Activated CD8-positive, alpha-beta memory T cell treated with anti-CD3 and anti-CD28 coated beads for 36 hours (primary cell): ENCODE measurements at regions not wholly inside any gene's neighbourhood (a gene's known extent, or its start where the extent isn't known, plus 50 kb on each side); places are given as distances from the start of the nearest gene placed in this dataset.

Experiments
- CTCF ChIA-PET: fragments of 350-600 bp; sonication (Branson Sonifier 250); formaldehyde crosslinking; loops from one replicate; lab custom pipeline; 2021; ENCODE audit warnings: antibody characterized with exemption; lab: Charles Lee
- POLR2A ChIA-PET: fragments of 350-600 bp; sonication (Branson Sonifier 250); formaldehyde crosslinking; loops from one replicate; lab custom pipeline; 2021; ENCODE audit warnings: antibody characterized with exemption; lab: Charles Lee

- ChIA-PET POLR2A (no interaction called here), CTCF (no interaction called here)
Observed at GRCh38 chr5:93082981-93083380, 498.0 kb downstream of the NR2F1-AS1 start.

GRCh38 chr5:93079046-93079445, 502.0 kb downstream of the NR2F1-AS1 start:
- ChIA-PET POLR2A (no interaction called here), CTCF (interaction anchor here (0.5 kb wide), 1 partner anchor 544 kb away, joined by 3 read pairs; no protein-coding TSS in a partner anchor)

- POLR2A ChIA-PET: no interaction called here
- CTCF ChIA-PET: no interaction called here
Observed at GRCh38 chr5:93078082-93079038, 502.7 kb downstream of the NR2F1-AS1 start.

DNA sequence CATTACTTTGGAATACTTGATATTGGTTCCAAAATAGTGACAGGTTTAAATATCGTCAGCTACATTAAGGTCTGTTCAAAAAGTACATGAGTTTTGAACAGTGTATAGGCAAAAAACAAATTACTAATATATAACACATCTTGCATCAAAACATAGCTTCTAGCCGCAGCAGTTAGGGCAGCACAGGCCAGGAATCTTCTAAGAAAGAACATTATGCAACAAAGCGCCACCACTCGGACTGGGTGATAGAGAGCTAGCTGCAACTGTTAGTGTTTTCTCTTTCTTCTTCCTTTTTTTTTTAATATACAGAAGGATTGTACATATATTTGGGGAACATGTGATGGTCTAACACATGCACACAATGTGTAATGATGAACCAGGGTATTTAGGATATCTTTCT, 504.5 kb downstream of the NR2F1-AS1 start:
- ChIA-PET POLR2A (no interaction called here), CTCF (interaction anchor here (0.6 kb wide), 1 partner anchor 60 kb away, joined by 4 read pairs; no protein-coding TSS in a partner anchor)

GRCh38 chr5:93076096-93076495, 504.9 kb downstream of the NR2F1-AS1 start:
- CTCF ChIA-PET: no interaction called here
- POLR2A ChIA-PET: no interaction called here

GRCh38 chr5:93073547-93073946, 507.5 kb downstream of the NR2F1-AS1 start:
- ChIA-PET POLR2A (no interaction called here), CTCF (no interaction called here)

- ChIA-PET POLR2A (no interaction called here), CTCF (no interaction called here)
Observed at GRCh38 chr5:93072831-93073459, 508.1 kb downstream of the NR2F1-AS1 start.

DNA sequence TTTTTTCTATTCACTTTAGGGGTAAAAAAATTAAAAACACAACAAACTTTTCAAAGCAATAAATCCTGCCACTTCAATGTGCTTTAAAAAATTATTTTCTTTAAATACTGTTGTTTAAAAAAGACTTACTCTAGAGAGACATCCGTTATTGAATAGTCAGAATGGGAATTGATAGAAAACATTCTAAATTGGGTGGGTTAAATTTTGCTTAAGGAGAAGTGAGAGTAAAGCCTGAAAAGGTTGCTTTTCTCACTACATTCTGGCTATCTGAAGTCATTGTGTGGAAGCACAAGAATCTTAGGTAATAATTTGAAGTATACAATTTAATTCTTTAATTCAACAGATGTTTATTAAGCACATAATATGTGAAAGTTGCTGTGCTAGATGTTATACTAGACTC, 509.3 kb downstream of the NR2F1-AS1 start:
- ChIA-PET POLR2A (no interaction called here), CTCF (no interaction called here)

GRCh38 chr5:93070938-93071337, 510.1 kb downstream of the NR2F1-AS1 start:
- CTCF ChIA-PET: no interaction called here
- POLR2A ChIA-PET: no interaction called here

GRCh38 chr5:93069276-93069675, 511.7 kb downstream of the NR2F1-AS1 start:
- POLR2A ChIA-PET: no interaction called here
- CTCF ChIA-PET: no interaction called here

DNA sequence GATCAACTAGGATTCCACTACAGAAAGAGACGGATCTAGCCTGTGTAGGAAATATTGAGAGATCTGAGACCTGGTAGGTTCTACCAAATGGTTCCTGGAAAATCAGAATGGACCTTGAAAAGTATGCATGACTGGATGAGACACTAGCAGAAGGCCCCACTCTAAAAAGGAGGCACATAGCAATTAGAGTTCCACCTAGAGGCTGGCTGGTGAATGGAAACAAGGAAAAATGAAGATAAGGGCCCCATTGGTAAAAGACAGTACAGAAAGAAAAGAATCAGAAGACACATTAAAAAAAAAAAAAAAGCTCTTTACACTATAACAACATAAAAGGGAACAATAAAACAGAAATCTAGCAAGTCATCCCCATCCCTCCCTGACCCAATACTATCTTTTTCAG, 518.5 kb downstream of the NR2F1-AS1 start:
- CTCF ChIA-PET: no interaction called here
- POLR2A ChIA-PET: no interaction called here

DNA sequence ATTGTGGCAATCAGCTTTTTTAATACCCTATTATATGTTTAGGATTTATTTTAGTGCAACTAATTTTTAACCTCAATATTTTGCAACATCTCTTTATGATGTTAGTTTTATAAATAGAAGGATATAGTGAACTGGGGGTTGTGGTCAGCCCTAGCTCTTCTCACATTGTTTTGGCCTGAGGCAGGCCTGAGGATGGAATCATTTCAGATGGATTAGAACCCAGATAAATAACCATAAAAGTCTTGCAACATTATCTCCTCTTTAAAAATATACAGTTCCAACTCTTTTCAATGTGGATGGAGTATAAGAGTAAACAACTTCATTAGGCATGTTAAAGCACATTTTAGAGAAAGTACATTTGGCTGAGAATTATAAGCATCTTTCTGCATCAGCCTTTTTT, 522.7 kb downstream of the NR2F1-AS1 start:
- POLR2A ChIA-PET: no interaction called here
- CTCF ChIA-PET: no interaction called here

GRCh38 chr5:93057311-93057710, 523.7 kb downstream of the NR2F1-AS1 start:
- CTCF ChIA-PET: no interaction called here
- POLR2A ChIA-PET: no interaction called here

DNA sequence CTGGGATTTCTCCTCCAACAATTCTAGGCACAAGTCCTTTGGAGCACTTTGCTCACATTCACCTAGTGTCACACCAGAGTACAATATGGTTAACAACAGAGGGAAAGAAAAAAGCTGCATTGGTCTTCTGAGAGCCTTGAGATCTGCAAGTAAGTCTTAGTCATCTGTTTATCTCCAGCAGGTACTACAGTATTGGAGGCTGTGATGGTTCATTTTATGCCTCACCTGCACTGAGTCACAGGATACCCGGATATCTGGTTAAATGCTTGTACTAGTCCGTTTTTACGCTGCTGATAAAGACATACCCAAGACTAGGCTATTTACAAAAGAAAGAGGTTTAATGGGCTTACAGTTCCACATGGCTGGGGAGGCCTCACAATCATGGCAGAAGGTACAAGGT, 525.0 kb downstream of the NR2F1-AS1 start:
- ChIA-PET POLR2A (no interaction called here), CTCF (no interaction called here)

DNA sequence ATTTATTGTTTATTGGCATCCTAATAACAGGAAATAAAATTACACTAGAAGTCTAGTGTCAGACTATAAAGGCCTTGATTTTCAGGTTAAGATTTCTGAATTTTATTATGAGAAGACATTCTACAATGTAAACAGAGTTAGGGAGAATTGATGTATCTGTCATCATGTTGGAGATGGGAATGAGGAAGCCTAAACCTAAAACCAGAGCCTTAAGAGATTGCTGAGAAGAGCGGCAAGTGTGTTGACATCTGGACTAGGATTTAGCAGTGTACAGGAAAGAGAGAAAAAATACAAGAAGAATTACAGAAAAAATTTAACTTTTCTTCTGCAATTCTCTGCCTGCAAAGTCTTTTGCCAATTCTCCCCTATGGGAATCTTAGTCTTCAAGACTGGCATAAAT, 525.5 kb downstream of the NR2F1-AS1 start:
- CTCF ChIA-PET: no interaction called here
- POLR2A ChIA-PET: no interaction called here

DNA sequence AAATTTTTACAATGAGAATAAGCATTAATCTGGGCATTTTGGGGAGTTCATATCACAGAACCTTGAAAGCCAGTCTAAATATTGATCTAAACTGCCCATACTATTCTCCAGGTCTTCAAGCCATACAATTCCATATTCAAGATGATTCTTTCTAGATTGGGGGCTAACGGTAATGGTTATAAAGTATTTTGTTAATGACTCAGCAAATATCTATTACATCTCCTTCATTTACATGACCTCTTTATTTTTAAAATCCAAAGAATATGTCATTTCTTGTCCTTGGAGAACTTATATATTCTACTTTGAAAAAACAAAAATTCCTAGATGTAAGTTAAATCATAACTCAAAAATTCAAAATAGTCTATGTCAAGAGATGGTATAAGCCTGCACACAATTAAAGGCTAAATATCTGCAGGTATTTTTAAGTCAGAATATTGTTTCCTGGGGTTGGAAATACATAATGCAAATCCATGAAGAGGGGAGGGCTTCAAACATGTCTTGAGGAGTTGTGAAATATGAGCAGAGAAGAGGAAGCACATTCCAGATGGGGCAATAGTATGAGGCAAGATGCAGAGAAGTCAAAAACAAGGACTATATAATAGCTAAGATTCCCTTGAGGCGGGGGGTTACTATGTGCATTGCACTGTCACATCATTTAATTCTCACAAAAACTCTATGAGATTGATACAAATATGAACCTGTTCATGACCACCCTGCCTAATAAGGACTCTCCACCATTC, 526.4 kb downstream of the NR2F1-AS1 start:
- CTCF ChIA-PET: no interaction called here
- POLR2A ChIA-PET: no interaction called here

GRCh38 chr5:93053825-93054224, 527.2 kb downstream of the NR2F1-AS1 start:
- ChIA-PET CTCF (no interaction called here), POLR2A (no interaction called here)

DNA sequence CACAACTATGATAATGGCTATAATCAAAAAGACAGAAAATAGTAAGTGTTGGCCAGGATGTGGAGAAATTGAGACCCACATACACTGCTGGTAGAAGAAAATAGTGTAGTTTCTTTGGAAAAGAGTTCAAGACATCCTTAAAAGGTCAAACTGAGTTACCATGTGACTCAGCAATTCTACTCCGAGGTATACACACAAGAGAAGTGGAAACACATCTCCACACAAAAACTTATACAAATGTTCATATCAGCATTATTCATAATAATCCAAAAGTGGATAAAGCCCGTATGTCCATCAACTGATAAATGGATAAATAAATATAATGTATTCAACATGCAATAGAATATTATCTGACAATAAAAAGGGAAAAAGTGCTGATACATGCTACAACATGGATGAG, 532.2 kb downstream of the NR2F1-AS1 start:
- ChIA-PET CTCF (no interaction called here), POLR2A (no interaction called here)

- POLR2A ChIA-PET: no interaction called here
Observed at GRCh38 chr5:93044859-93045666, 536.0 kb downstream of the NR2F1-AS1 start.

More at GRCh38 chr5:93044859-93045666, 536.0 kb downstream of the NR2F1-AS1 start:
- CTCF ChIA-PET: interaction anchor here (0.9 kb wide), 1 partner anchor 99 kb away, joined by 3 read pairs; no protein-coding TSS in a partner anchor
